GM18505 (cell line): ENCODE measurements at regions not wholly inside any gene's neighbourhood (a gene's known extent, or its start where the extent isn't known, plus 50 kb on each side); places are given as distances from the start of the nearest gene placed in this dataset.
"Not testable (repeated sequence)": the region's sequence is repeated elsewhere in the genome, so short reads cannot be mapped to it uniquely, and the experiment has no call there.

Source experiments
- ATAC-seq: cut with Tn5 transposase; IDR thresholded peaks from one replicate; pipeline ENCODE4 v1.9.1; 2021; ENCODE audit not compliant: unreplicated experiment
- POLR2A ChIP-seq: IDR thresholded peaks from 4 replicates; pipeline ENCODE4 v1.6.1; 2011; ENCODE audit warnings: borderline replicate concordance; ENCODE audit not compliant: insufficient read depth, insufficient read length; ENCODE audit errors: extremely low read depth

DNA sequence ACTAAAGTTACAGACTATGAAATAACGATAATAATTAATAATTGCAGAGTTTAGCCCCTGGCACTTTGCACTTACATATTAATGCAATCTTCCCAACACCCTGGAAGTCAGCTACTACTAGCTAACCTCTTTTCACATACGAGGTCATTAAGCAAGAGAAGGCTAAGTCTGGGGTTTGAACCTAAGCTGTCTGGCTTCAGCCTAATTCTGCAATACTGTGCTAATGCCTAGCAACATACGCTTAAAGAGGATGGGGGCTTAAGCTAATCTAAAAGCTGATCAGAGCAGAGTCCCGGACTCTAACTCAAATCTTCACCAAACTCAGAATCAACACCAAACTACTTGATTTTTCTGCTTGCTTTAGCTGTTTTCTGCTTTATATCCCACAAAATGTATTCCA, 168.7 kb upstream of the GNAI1 start:
- no peak for ATAC-seq
- TF ChIP-seq POLR2A: no peak

- TF ChIP-seq POLR2A: no peak
- no peak for ATAC-seq
Observed at GRCh38 chr7:79964463-79964862, 170.2 kb upstream of the GNAI1 start.

DNA sequence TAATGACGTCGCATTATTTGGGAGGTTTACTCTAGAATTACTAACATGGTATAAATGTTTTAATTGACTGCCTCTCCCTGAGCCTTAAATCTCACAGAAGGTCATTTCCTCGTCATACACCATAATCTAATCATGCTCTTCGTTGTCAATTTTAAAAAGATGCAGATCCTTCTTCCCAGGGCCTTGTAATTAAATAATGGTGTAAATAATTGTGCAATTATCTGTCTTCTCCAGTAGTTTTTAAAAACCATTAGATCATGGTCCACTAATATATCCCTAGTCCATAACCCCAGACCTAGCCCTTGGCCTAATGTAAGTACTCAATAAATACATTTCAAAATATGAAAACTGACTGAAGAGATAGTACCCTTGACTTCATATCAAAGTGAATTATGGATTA, 181.5 kb upstream of the GNAI1 start:
- no peak for TF ChIP-seq POLR2A
- ATAC-seq: no peak

GRCh38 chr7:79952399-79952798, 182.2 kb upstream of the GNAI1 start:
- TF ChIP-seq POLR2A: no peak
- no peak for ATAC-seq

DNA sequence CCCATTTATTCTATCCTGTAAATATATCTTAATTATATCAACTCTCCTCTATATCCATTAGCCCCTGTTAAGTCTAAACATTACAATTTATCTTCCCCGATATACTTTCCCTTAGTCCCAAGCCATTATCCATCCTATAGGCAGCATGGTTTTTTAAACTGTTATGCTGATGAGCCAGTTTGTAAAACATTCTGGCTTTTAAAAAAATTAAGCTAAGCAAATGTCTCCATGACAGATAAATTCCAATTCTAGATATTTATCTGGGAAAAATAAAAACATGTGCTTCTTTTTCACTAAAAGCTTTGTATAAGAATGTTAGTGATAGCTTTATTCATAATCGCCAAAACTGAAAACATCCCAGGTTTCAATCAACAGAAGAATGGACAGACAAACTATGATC, 183.2 kb upstream of the GNAI1 start:
- TF ChIP-seq POLR2A: no peak
- no peak for ATAC-seq

DNA sequence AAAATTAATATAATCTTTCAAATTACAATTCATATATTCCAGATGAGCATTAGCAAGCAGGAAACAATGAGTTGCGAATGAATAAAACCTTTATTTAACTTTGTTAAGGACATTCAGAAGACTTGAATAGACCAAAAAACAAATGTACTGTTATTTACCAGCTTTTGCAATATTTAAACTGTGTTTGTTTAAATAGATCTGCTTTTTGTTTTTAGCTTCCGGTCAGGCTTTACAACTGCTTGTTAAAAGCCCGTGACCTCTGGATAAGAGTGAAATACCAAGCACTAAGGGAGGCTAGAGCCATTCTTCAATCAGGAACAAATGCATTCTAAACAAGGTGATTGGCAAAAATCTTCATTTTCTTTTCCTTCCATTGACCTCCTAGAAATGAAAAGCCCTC, 184.9 kb upstream of the GNAI1 start:
- ATAC-seq: no peak
- TF ChIP-seq POLR2A: no peak

GRCh38 chr7:79936281-79936983, 198.2 kb upstream of the GNAI1 start:
- TF ChIP-seq POLR2A: no peak
- no peak for ATAC-seq

DNA sequence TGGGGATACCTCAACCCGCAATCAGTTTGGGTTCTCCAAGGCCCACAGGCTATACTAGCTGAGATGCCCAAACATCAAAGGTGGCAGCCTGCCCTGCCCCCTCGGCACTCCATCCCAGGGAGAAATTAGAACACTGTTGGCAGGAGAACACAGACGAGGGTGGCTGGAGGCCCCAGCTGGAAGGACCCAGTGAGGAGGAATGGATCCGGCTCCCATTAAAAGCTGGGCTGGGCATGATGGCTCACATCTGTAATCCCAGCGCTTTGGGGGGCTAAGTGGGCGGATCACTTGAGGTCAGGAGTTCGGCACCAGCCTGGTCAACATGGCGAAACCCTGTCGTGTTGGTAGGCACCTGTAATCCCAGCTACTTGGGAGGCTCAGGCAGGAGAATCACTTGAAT, 199.9 kb upstream of the GNAI1 start:
- no peak for ATAC-seq
- no peak for TF ChIP-seq POLR2A

DNA sequence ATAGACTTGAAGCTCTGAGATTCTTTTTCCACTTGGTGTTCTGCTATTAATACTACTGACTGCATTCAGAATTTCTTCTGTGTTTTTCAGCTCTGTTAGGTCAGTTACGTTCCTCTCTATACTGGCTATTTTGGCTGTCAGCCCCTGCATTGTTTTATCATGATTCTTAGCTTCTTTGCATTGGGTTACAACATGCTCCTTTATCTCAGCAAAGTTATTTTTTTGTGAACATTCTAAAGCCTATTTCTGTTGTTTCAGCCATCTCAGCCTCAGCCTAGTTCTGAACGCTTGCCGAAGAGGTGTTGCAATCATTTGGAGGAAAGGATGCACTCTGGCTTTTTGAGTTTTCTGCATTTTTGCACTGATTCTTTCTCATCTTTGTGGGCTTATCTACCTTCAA, 201.5 kb upstream of the GNAI1 start:
- ATAC-seq: no peak
- TF ChIP-seq POLR2A: no peak

- TF ChIP-seq POLR2A: no peak
- ATAC-seq: no peak
Observed at GRCh38 chr7:79930604-79931003, 204.0 kb upstream of the GNAI1 start.

- TF ChIP-seq POLR2A: no peak
- ATAC-seq: no peak
Observed at GRCh38 chr7:79927116-79927515, 207.5 kb upstream of the GNAI1 start.

DNA sequence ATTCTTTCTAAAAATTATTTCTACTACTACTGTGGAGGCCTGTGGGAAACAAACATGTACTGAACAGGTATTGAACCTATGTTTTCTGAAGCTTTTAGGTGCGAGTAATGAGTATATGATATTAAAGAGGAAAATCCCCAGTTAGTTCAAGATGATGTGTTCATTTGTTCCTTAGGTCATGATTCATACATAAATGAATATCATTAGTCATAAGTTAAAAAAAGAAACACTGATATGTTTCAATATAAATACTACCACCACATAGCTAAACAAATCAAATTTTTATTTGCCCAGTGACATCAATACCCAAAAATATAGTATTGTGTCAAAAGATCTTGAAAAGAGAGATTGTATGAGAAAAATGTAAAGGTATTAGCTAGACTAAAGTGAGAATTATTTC, 210.7 kb upstream of the GNAI1 start:
- ATAC-seq: no peak
- TF ChIP-seq POLR2A: no peak

- no peak for ATAC-seq
Observed at GRCh38 chr7:79922894-79923293, 211.7 kb upstream of the GNAI1 start.

DNA sequence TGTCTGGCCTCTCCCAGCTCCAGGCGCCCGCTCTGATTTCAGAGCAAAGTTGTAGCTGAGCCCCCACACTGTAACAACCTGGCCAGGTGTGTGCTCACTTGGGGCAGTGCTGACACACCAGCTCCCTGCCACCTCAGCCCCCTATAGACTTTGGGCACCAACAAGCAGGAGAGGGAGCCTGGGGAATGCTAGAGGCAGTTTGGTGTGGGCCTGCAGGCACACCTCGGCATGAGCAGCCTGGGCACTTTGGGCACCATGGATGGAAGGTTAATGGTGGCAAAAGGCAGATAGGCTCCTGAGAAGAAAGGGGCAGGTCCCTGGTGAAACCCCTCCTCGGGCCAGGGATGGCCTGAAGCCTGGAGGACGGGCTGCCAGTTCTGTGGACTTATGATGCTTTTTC, 212.7 kb upstream of the GNAI1 start:
- TF ChIP-seq POLR2A: no peak
- ATAC-seq: no peak

More at GRCh38 chr7:79922894-79923293, 211.7 kb upstream of the GNAI1 start:
- TF ChIP-seq POLR2A: no peak

DNA sequence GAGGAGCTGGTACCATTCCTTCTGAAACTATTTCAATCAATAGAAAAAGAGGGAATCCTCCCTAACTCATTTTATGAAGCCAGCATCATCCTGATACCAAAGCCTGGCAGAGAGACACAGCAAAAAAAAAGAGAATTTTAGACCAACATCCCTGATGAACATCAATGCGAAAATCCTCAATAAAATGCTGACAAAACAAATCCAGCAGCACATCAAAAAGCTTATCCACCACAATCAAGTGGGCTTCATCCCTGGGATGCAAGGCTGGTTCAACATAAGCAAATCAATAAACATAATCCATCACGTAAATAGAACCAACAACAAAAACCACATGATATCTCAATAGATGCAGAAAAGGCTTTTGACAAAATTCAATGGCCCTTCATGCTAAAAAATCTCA, 216.0 kb upstream of the GNAI1 start:
- ATAC-seq: not testable (repeated sequence)

- ATAC-seq: not testable (repeated sequence)
Observed at GRCh38 chr7:79915346-79915745, 219.3 kb upstream of the GNAI1 start.
